CD4-positive, CD25-positive, alpha-beta regulatory T cell (primary cell): ENCODE measurements at regions not wholly inside any gene's neighbourhood (a gene's known extent, or its start where the extent isn't known, plus 50 kb on each side); places are given as distances from the start of the nearest gene placed in this dataset.

Source experiments
- ATAC-seq, 2 donors: fragments of 150-1000 bp; cut with Tn5 transposase; one replicate each; pipeline ENCODE4 v1.10.0; 2021; ENCODE audit warnings: low read depth in 2 of 2, moderate number of reproducible peaks in 2 of 2, moderate library complexity in 1 of 2
- DNase-seq, 3 donors: peaks; one replicate each; pipeline versions ENCODE4 v3.0.0 to v3.0.0-alpha.2; 2012 to 2022; ENCODE audit warnings: mixed read lengths in 1 of 3
- H3K27ac ChIP-seq: one replicate; pipeline ENCODE4 v1.7.0; 2013; ENCODE audit warnings: mild to moderate bottlenecking, low read length; ENCODE audit not compliant: insufficient read depth, poor library complexity, severe bottlenecking
- H3K27me3 ChIP-seq: one replicate; pipeline ENCODE4 v1.7.0; 2013; ENCODE audit warnings: low read length; ENCODE audit not compliant: control insufficient read depth, insufficient read depth
- H3K36me3 ChIP-seq: one replicate; pipeline ENCODE4 v1.7.0; 2013; ENCODE audit warnings: mild to moderate bottlenecking, low read length, moderate library complexity; ENCODE audit not compliant: control insufficient read depth, insufficient read depth
- H3K4me1 ChIP-seq: 2 replicates; pipeline ENCODE4 v1.7.0; 2013; ENCODE audit warnings: mild to moderate bottlenecking, low read length; ENCODE audit not compliant: insufficient read depth, control insufficient read depth, poor library complexity, severe bottlenecking
- H3K4me3 ChIP-seq: one replicate; pipeline ENCODE4 v1.7.0; 2013; ENCODE audit warnings: low read depth, mild to moderate bottlenecking, low read length, moderate library complexity
- H3K9me3 ChIP-seq, 2 experiments: 1 replicate in 1 of 2; 2 replicates in 1 of 2; pipeline ENCODE4 v1.7.0; 2013; ENCODE audit warnings: low read length in 2 of 2, mild to moderate bottlenecking in 1 of 2, moderate library complexity in 1 of 2; ENCODE audit not compliant: control insufficient read depth in 2 of 2
- H3K27ac Mint-ChIP-seq, 3 donors: one replicate each; pipeline ENCODE4 v1.8.0; 2020 to 2022; ENCODE audit warnings: mild to moderate bottlenecking in 3 of 3, mixed read lengths in 3 of 3, moderate library complexity in 2 of 3
- H3K27me3 Mint-ChIP-seq: one replicate; pipeline ENCODE4 v1.8.0; 2022; ENCODE audit warnings: mild to moderate bottlenecking, mixed read lengths
- H3K36me3 Mint-ChIP-seq: one replicate; pipeline ENCODE4 v1.8.0; 2020; ENCODE audit warnings: mixed read lengths
- H3K4me1 Mint-ChIP-seq, 4 donors: one replicate each; pipeline ENCODE4 v1.8.0; 2020 to 2022; ENCODE audit warnings: mixed read lengths in 4 of 4, mild to moderate bottlenecking in 1 of 4
- H3K4me3 Mint-ChIP-seq, 4 donors: one replicate each; pipeline ENCODE4 v1.8.0; 2020 to 2022; ENCODE audit warnings: mild to moderate bottlenecking in 4 of 4, mixed read lengths in 4 of 4, moderate library complexity in 3 of 4
- H3K9me3 Mint-ChIP-seq, 7 donors: one replicate each; pipeline ENCODE4 v1.8.0; 2020 to 2022; ENCODE audit warnings: mixed read lengths in 7 of 7, mild to moderate bottlenecking in 3 of 7, moderate library complexity in 2 of 7

DNA sequence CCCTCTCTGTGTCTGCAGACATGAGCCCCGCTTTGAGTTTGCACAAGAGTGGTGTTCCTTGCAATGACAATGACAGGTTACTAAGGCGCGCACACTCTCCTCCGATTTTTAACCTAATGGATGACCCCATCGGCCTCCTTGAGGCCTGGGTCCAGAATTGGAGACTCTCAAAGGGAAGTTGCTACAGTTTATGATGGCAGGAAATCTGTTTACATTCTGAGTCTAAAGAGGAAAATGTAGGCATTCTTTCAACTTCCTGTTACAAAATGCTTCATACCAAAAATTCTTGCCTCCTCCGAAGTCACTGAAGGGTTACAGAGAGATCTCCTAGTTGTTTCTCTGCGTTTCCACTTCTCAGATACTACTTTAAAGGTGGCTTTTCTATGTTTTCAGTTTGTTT lies 225.3 kb upstream of the AGAP1 start:
- Mint-ChIP-seq H3K9me3 (peaks cover 0 to 4% (median 0%) of the 10 kb centered on the region in 7 donors), H3K27ac (no peak overlapping the region), H3K27me3 (peaks cover 42% of the 10 kb centered on the region), H3K4me1 (no peaks in the 10 kb centered on the region), H3K36me3 (no peaks in the 10 kb centered on the region), H3K4me3 (no peak overlapping the region)
- Histone ChIP-seq H3K27me3 (peaks cover 6% of the 10 kb centered on the region), H3K27ac (no peak overlapping the region), H3K4me3 (no peak overlapping the region), H3K4me1 (no peaks in the 10 kb centered on the region), H3K36me3 (no peaks in the 10 kb centered on the region), H3K9me3 (no peaks in the 10 kb centered on the region)
- no peak for ATAC-seq
- no peak for DNase-seq

DNA sequence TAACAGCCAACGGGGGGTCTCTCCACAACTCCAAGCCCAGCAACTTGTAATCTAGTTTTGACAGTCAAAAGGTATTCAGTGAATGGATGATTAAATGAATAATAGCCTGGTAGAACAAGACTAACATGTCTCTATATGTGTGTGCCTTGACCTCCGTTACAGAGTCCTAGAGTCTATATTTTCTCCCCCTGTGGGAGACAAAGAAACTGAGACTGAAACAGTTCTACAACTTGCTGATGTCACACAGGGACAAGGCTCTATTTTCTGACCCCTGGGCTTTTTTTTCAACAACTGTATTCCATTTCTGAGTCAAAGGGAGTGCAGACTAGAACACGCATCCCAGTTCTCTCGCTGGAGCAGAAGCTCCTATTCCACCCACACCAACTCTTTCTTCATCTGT lies 223.6 kb upstream of the AGAP1 start:
- Mint-ChIP-seq H3K27ac (no peak overlapping the region), H3K4me1 (no peaks in the 10 kb centered on the region), H3K9me3 (peaks cover 0 to 7% (median 2%) of the 10 kb centered on the region in 7 donors), H3K27me3 (peaks cover 35% of the 10 kb centered on the region), H3K36me3 (no peaks in the 10 kb centered on the region), H3K4me3 (no peak overlapping the region)
- Histone ChIP-seq H3K4me3 (no peak overlapping the region), H3K4me1 (no peaks in the 10 kb centered on the region), H3K36me3 (no peaks in the 10 kb centered on the region), H3K9me3 (no peaks in the 10 kb centered on the region), H3K27ac (no peak overlapping the region), H3K27me3 (peaks cover 6% of the 10 kb centered on the region)
- DNase-seq (no peak), ATAC-seq (no peak)

DNA sequence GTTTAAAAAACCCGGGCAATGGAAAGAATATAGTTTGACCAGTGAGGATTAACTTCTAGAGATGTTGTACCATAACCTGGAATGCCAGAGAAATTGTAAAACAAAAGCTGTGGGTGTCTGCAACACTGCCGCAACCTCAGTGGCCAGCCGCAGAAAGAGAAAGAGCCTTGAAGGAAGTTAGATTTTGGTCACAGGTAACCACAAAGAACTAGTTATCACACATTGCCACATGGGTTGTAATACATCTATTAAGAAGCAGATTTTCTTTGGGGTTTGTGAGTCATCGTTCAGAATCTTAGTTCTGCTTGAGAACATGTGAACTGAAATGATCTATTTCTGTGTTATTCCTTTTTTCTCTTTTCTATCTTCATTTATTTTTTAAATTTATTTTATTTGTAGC lies 222.9 kb upstream of the AGAP1 start:
- Histone ChIP-seq H3K27me3 (peaks cover 6% of the 10 kb centered on the region), H3K4me1 (no peaks in the 10 kb centered on the region), H3K27ac (no peak overlapping the region), H3K9me3 (no peaks in the 10 kb centered on the region), H3K36me3 (no peaks in the 10 kb centered on the region), H3K4me3 (no peak overlapping the region)
- ATAC-seq (no peak), DNase-seq (peak in 1 of 3 donors; percentile 27)
- peaks cover 35% of the 10 kb centered on the region for H3K27me3 Mint-ChIP-seq
- no peaks in the 10 kb centered on the region for H3K4me1 Mint-ChIP-seq
- no peaks in the 10 kb centered on the region for H3K36me3 Mint-ChIP-seq
- H3K9me3 Mint-ChIP-seq: peaks cover 0 to 7% (median 2%) of the 10 kb centered on the region in 7 donors
- H3K27ac Mint-ChIP-seq: no peak overlapping the region
- no peak overlapping the region for H3K4me3 Mint-ChIP-seq

DNA sequence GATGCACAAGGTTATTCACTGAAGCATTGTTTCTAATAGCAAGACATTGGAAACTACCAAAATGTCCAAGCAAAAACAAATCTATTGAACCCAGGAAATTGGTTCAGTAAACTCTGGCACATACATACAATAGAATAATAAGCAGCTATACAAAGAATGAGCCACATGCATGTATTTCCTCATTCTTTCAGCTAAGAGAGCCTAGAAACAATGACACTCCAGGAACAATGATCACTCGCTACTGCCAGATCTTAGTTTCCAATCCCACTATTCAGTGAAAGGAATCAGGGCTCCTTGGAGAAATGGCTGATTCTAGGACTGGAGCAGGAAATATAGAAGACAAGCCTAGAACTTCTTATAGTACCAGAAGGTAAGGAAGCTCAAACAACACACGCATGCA lies 221.9 kb upstream of the AGAP1 start:
- DNase-seq (no peak), ATAC-seq (no peak)
- H3K4me1 Mint-ChIP-seq: no peaks in the 10 kb centered on the region
- Histone ChIP-seq H3K4me3 (no peak overlapping the region), H3K36me3 (no peaks in the 10 kb centered on the region), H3K27ac (no peak overlapping the region), H3K27me3 (peaks cover 6% of the 10 kb centered on the region), H3K4me1 (no peaks in the 10 kb centered on the region), H3K9me3 (no peaks in the 10 kb centered on the region)
- peaks cover 0 to 7% (median 2%) of the 10 kb centered on the region in 7 donors for H3K9me3 Mint-ChIP-seq
- H3K27me3 Mint-ChIP-seq: peaks cover 35% of the 10 kb centered on the region
- H3K36me3 Mint-ChIP-seq: no peaks in the 10 kb centered on the region
- no peak overlapping the region for H3K27ac Mint-ChIP-seq
- no peak overlapping the region for H3K4me3 Mint-ChIP-seq

DNA sequence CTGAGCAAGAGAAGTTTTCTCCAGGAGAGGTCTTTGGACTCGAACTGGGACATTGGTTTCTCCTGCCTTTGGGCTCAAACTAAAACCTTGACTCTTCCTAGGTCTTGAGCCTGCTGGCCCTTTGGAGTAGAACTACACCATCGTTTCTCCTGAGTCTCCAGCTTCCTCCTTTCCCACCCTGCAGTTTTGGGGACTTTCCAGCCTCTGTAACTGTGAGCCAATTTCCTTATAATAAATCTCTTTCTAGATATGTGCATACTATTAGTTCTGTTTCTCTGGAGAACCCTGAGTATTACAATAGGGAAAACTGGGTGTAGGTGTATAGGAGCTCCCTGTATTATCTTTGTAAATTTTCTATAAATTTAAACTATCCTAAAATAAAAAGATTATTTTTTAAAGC lies 219.8 kb upstream of the AGAP1 start:
- no peak overlapping the region for H3K4me3 ChIP-seq
- ATAC-seq (no peak), DNase-seq (no peak)
- peaks cover 6% of the 10 kb centered on the region for H3K27me3 ChIP-seq
- no peaks in the 10 kb centered on the region for H3K36me3 Mint-ChIP-seq
- no peak overlapping the region for H3K27ac ChIP-seq
- H3K9me3 Mint-ChIP-seq: peaks cover 0 to 7% (median 2%) of the 10 kb centered on the region in 7 donors
- H3K4me3 Mint-ChIP-seq: no peak overlapping the region
- peak overlapping the region in 1 of 3 donors; percentile 39 for H3K27ac Mint-ChIP-seq
- no peaks in the 10 kb centered on the region for H3K36me3 ChIP-seq
- H3K9me3 ChIP-seq: no peaks in the 10 kb centered on the region
- no peaks in the 10 kb centered on the region for H3K4me1 Mint-ChIP-seq
- H3K4me1 ChIP-seq: no peaks in the 10 kb centered on the region
- peaks cover 20% of the 10 kb centered on the region for H3K27me3 Mint-ChIP-seq

DNA sequence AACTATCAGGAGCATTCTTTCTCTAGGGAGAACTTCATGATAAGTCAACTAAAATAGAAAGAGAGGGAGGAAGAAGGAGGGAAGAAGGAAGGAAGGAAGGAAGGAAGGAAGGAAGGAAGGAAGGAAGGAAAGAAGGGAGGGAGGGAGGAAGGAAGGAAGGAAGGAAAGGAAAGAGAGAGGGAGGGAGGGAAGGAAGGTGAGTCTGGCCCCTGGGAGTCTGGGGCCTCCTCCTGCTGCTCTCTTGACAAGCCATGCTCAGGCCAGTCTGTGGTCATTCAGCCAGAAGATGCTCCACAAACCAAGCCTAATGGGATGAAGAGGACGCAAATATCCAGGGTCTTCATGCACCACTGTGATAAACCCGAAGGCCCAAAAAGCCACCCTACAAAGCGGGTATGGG lies 216.4 kb upstream of the AGAP1 start:
- H3K36me3 ChIP-seq: no peaks in the 10 kb centered on the region
- no peaks in the 10 kb centered on the region for H3K4me1 ChIP-seq
- Mint-ChIP-seq H3K36me3 (no peaks in the 10 kb centered on the region), H3K27ac (no peak overlapping the region), H3K4me1 (no peaks in the 10 kb centered on the region), H3K9me3 (peaks cover 0 to 7% (median 0%) of the 10 kb centered on the region in 7 donors), H3K27me3 (peaks cover 9% of the 10 kb centered on the region), H3K4me3 (no peak overlapping the region)
- ATAC-seq (no peak), DNase-seq (no peak)
- H3K4me3 ChIP-seq: no peak overlapping the region
- no peaks in the 10 kb centered on the region for H3K9me3 ChIP-seq
- no peaks in the 10 kb centered on the region for H3K27me3 ChIP-seq
- H3K27ac ChIP-seq: no peak overlapping the region

DNA sequence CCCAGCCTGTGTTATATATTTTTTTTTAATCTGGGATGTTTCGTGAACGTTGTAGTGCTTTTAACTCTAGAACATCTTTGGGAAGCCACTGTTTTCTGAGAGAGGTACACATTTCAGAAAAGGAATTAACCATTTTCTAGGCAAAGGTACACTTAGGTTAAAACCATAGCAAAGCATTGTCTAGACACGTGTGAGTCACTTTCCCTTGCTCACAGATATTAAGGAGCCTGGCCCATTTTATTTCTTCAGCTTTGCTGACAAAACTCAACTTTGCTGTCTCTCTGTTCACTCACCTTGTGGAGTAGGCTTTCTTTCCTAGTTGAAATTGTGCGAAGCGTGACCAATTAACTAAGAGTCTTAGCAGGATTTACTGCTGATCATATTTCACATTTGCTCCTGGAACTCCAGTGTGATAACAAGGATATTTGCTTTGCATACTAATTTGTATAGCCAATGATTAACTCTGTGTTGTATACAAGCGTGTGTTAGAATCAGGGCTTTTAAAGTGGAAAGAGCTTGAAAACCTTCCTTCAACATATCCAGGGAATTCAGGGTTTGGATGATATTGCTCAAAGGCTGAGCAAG lies 215.0 kb upstream of the AGAP1 start:
- no peak overlapping the region for H3K27ac Mint-ChIP-seq
- ATAC-seq (no peak), DNase-seq (no peak)
- Histone ChIP-seq H3K27ac (no peak overlapping the region), H3K4me1 (no peaks in the 10 kb centered on the region), H3K4me3 (no peak overlapping the region), H3K36me3 (no peaks in the 10 kb centered on the region), H3K27me3 (no peaks in the 10 kb centered on the region), H3K9me3 (no peaks in the 10 kb centered on the region)
- H3K27me3 Mint-ChIP-seq: no peaks in the 10 kb centered on the region
- H3K36me3 Mint-ChIP-seq: no peaks in the 10 kb centered on the region
- H3K4me3 Mint-ChIP-seq: no peak overlapping the region
- H3K9me3 Mint-ChIP-seq: peaks cover 0 to 7% (median 0%) of the 10 kb centered on the region in 7 donors
- H3K4me1 Mint-ChIP-seq: no peaks in the 10 kb centered on the region

DNA sequence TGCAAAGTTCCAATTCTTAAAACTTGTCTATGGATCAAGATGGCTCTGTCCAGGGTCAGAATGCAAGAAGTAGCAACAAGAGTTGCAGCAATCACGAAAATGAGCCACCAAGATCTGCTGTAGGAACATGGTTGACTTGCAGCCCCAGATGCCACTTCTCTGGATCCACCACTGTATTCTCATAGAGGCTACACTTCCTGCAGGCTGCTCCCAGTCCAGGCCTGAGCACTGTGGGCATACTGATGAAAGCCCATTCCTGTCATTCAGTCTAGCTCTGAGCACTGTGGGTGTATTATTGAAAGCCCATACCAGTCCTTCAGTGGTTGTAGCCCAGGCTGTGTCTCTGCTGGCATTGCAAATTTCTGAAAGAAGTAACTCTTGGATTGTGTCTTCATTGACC lies 213.9 kb upstream of the AGAP1 start:
- H3K9me3 Mint-ChIP-seq: peaks cover 0 to 3% (median 2%) of the 10 kb centered on the region in 7 donors
- no peaks in the 10 kb centered on the region for H3K27me3 ChIP-seq
- H3K36me3 ChIP-seq: no peaks in the 10 kb centered on the region
- no peaks in the 10 kb centered on the region for H3K36me3 Mint-ChIP-seq
- DNase-seq: no peak
- no peak overlapping the region for H3K4me3 Mint-ChIP-seq
- ATAC-seq: no peak
- H3K4me1 ChIP-seq: no peaks in the 10 kb centered on the region
- H3K9me3 ChIP-seq: no peaks in the 10 kb centered on the region
- no peak overlapping the region for H3K4me3 ChIP-seq
- no peak overlapping the region for H3K27ac ChIP-seq
- H3K4me1 Mint-ChIP-seq: no peaks in the 10 kb centered on the region
- no peak overlapping the region for H3K27ac Mint-ChIP-seq
- H3K27me3 Mint-ChIP-seq: no peaks in the 10 kb centered on the region
